ENCODE measurements at regions not wholly inside any gene's neighbourhood (a gene's known extent, or its start where the extent isn't known, plus 50 kb on each side); places are given as distances from the start of the nearest gene placed in this dataset.

DNA sequence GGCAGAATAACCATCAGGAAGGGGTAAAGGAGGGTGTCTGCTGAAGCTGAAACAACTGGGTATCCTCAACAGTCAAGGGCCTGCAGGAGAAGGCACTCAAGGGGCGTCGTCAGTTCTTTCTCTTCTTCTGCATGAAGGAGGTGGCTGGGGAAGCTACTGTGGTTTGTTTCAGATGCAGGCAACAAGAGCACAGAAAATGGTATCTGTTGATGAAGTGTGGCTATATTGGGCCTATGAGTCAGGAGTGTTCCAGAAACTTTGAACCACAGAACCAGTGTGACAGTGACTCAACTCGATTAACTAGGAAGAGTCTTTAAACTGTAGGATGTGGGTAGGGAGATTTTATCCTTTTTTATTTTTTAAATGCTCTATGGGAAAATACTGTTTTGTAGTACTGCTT, 686.3 kb downstream of the FGF9 start:
- Mint-ChIP-seq H3K9me3 (ENCODE audit: unreplicated experiment) (no peaks in the 10 kb centered on the region), H3K27me3 (ENCODE audit: low read depth, unreplicated experiment) (no peaks in the 10 kb centered on the region), H3K4me1 (ENCODE audit: low read depth, unreplicated experiment) (peaks cover 6% of the 10 kb centered on the region), H3K36me3 (ENCODE audit: low read depth, unreplicated experiment) (no peaks in the 10 kb centered on the region), H3K27ac (ENCODE audit: unreplicated experiment) (peak overlapping the region; percentile 81), H3K4me3 (ENCODE audit: unreplicated experiment) (no peak overlapping the region)
- FAIRE-seq (no peak), DNase-seq (ENCODE audit: low read depth) (no peak)
- H3K4me1 ChIP-seq (ENCODE audit: insufficient read depth, low read length) = no peaks in the 10 kb centered on the region
- H4K20me1 ChIP-seq (ENCODE audit: insufficient read depth, low read length) = no peaks in the 10 kb centered on the region
- H3K27me3 ChIP-seq (ENCODE audit: insufficient read depth, low read length) = no peaks in the 10 kb centered on the region
- TF ChIP-seq, protein P1, sequence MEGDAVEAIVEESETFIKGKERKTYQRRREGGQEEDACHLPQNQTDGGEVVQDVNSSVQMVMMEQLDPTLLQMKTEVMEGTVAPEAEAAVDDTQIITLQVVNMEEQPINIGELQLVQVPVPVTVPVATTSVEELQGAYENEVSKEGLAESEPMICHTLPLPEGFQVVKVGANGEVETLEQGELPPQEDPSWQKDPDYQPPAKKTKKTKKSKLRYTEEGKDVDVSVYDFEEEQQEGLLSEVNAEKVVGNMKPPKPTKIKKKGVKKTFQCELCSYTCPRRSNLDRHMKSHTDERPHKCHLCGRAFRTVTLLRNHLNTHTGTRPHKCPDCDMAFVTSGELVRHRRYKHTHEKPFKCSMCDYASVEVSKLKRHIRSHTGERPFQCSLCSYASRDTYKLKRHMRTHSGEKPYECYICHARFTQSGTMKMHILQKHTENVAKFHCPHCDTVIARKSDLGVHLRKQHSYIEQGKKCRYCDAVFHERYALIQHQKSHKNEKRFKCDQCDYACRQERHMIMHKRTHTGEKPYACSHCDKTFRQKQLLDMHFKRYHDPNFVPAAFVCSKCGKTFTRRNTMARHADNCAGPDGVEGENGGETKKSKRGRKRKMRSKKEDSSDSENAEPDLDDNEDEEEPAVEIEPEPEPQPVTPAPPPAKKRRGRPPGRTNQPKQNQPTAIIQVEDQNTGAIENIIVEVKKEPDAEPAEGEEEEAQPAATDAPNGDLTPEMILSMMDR (IDR thresholded peaks at IDR 0.05; ENCODE audit: insufficient read depth, low read depth, low read length) = no peak
- TF ChIP-seq EZH2 (IDR thresholded peaks at IDR 0.05; ENCODE audit: insufficient read depth, low read length) = no peak
- no peaks in the 10 kb centered on the region for H3K79me2 ChIP-seq (ENCODE audit: insufficient read depth, low read length)
- no peak overlapping the region for H3K9ac ChIP-seq (ENCODE audit: low read length)
- H3K27ac ChIP-seq (ENCODE audit: low read depth, low read length) = no peak overlapping the region
- H3K9me3 ChIP-seq (ENCODE audit: insufficient read depth, low read depth, low read length) = no peaks in the 10 kb centered on the region
- no peaks in the 10 kb centered on the region for H3K36me3 ChIP-seq (ENCODE audit: insufficient read depth, low read length)
- H3K4me3 ChIP-seq (ENCODE audit: insufficient read depth, low read depth, low read length) = no peak overlapping the region
- H3K4me2 ChIP-seq (ENCODE audit: low read length) = no peak overlapping the region
- H2AFZ ChIP-seq (ENCODE audit: low read depth, low read length) = no peak overlapping the region

DNA sequence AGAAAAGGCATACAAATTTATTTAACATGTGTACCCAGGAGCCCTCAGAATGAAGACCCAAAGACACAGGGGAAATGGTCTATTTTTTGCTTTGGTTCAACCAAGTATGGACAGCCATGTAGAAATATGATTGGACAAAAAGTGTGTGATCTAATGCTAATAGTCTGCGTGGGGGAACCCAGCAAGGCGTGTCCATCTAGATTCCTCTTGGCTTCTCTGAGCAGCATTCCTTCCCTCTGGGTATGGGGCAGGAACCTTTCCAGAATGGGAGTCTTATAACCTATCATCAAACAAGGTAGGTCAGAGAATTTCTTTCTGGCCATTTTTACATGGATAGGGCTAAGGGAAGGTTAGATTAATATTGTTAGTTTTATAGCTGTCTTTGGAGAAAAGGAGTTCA, 698.2 kb downstream of the FGF9 start:
- Mint-ChIP-seq H3K4me3 (ENCODE audit: unreplicated experiment) (no peak overlapping the region), H3K9me3 (ENCODE audit: unreplicated experiment) (peaks cover 19% of the 10 kb centered on the region), H3K4me1 (ENCODE audit: low read depth, unreplicated experiment) (no peaks in the 10 kb centered on the region), H3K36me3 (ENCODE audit: low read depth, unreplicated experiment) (no peaks in the 10 kb centered on the region), H3K27ac (ENCODE audit: unreplicated experiment) (no peak overlapping the region), H3K27me3 (ENCODE audit: low read depth, unreplicated experiment) (no peaks in the 10 kb centered on the region)
- no peak overlapping the region for H3K4me2 ChIP-seq (ENCODE audit: low read length)
- no peaks in the 10 kb centered on the region for H3K4me1 ChIP-seq (ENCODE audit: insufficient read depth, low read length)
- no peak for TF ChIP-seq EZH2 (IDR thresholded peaks at IDR 0.05; ENCODE audit: insufficient read depth, low read length)
- TF ChIP-seq, protein P1 (IDR thresholded peaks at IDR 0.05; ENCODE audit: insufficient read depth, low read depth, low read length) = no peak
- H3K79me2 ChIP-seq (ENCODE audit: insufficient read depth, low read length) = no peaks in the 10 kb centered on the region
- no peaks in the 10 kb centered on the region for H3K36me3 ChIP-seq (ENCODE audit: insufficient read depth, low read length)
- H3K9ac ChIP-seq (ENCODE audit: low read length) = no peak overlapping the region
- no peaks in the 10 kb centered on the region for H3K27me3 ChIP-seq (ENCODE audit: insufficient read depth, low read length)
- DNase-seq (ENCODE audit: low read depth) (no peak), FAIRE-seq (no peak)
- no peaks in the 10 kb centered on the region for H4K20me1 ChIP-seq (ENCODE audit: insufficient read depth, low read length)
- H3K9me3 ChIP-seq (ENCODE audit: insufficient read depth, low read depth, low read length) = peaks cover 3% of the 10 kb centered on the region
- H3K27ac ChIP-seq (ENCODE audit: low read depth, low read length) = no peak overlapping the region
- no peak overlapping the region for H2AFZ ChIP-seq (ENCODE audit: low read depth, low read length)
- H3K4me3 ChIP-seq (ENCODE audit: insufficient read depth, low read depth, low read length) = no peak overlapping the region

DNA sequence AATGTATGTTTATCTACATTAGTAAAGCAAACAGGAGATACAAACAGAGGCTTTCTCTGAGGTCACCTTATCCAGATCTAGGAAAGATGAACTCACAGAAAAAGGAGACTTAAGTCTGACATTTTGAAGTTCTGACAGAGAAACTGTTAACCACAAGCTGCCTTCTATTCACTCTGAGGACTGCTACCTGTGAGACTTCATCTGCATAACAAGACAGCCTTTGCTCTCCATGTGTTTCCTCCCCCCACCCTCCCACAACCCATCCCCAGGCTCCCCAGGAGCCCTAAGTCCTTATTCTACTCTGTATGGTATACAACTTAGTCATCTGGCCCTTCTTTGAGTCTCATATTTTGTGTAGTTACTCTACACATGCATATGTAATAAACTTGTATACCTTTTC, 699.0 kb downstream of the FGF9 start:
- Histone ChIP-seq H3K27me3 (ENCODE audit: insufficient read depth, low read length) (no peaks in the 10 kb centered on the region), H3K9me3 (ENCODE audit: insufficient read depth, low read depth, low read length) (peaks cover 3% of the 10 kb centered on the region), H3K79me2 (ENCODE audit: insufficient read depth, low read length) (no peaks in the 10 kb centered on the region), H3K27ac (ENCODE audit: low read depth, low read length) (no peak overlapping the region), H3K4me1 (ENCODE audit: insufficient read depth, low read length) (no peaks in the 10 kb centered on the region), H3K36me3 (ENCODE audit: insufficient read depth, low read length) (no peaks in the 10 kb centered on the region), H4K20me1 (ENCODE audit: insufficient read depth, low read length) (no peaks in the 10 kb centered on the region), H3K4me3 (ENCODE audit: insufficient read depth, low read depth, low read length) (no peak overlapping the region), H3K9ac (ENCODE audit: low read length) (no peak overlapping the region), H2AFZ (ENCODE audit: low read depth, low read length) (no peak overlapping the region), H3K4me2 (ENCODE audit: low read length) (no peak overlapping the region)
- Mint-ChIP-seq H3K27ac (ENCODE audit: unreplicated experiment) (no peak overlapping the region), H3K4me1 (ENCODE audit: low read depth, unreplicated experiment) (no peaks in the 10 kb centered on the region), H3K9me3 (ENCODE audit: unreplicated experiment) (peaks cover 17% of the 10 kb centered on the region), H3K36me3 (ENCODE audit: low read depth, unreplicated experiment) (no peaks in the 10 kb centered on the region), H3K4me3 (ENCODE audit: unreplicated experiment) (no peak overlapping the region), H3K27me3 (ENCODE audit: low read depth, unreplicated experiment) (no peaks in the 10 kb centered on the region)
- DNase-seq (ENCODE audit: low read depth) = no peak
- no peak for FAIRE-seq
- no peak for TF ChIP-seq EZH2 (IDR thresholded peaks at IDR 0.05; ENCODE audit: insufficient read depth, low read length)
